ENCODE measurements at regions not wholly inside any gene's neighbourhood (a gene's known extent, or its start where the extent isn't known, plus 50 kb on each side); places are given as distances from the start of the nearest gene placed in this dataset.

DNA sequence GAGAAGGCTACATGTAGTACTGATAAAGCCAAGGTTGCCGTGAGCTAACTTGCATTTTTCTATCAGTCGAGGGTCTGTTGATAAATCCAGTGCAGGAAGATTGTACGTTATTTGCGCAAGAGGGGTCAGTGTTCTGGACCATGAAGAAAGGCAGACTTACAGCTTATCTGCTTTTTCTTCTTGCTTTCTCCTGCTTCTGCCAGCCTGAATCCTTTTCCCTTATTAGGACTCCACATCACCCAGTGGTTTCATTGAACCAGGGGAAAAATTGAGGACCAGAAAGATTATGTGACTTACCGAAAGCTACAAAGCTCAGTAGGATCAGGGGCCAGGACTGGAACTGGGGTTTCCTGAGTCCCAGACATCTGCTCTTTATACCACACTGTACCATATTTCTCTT, 534.6 kb upstream of the BRINP1 start:
- no peak for DNase-seq (ENCODE audit: low spot score in 2 of 2)
- H3K27me3 ChIP-seq: no peaks in the 10 kb centered on the region
- no peak overlapping the region for H3K4me3 ChIP-seq
- intact Hi-C loops (cut with DNase I): no loop called here
- no peaks in the 10 kb centered on the region for H3K4me1 ChIP-seq
- no peak for TF ChIP-seq CTCF (IDR thresholded peaks at IDR 0.05)
- no peak overlapping the region for H3K27ac ChIP-seq
- no peaks in the 10 kb centered on the region for H3K36me3 ChIP-seq
- no peaks in the 10 kb centered on the region for H3K9me3 ChIP-seq

GRCh38 chr9:119902611-119903010, 533.4 kb upstream of the BRINP1 start:
- no peak overlapping the region for H3K27ac ChIP-seq
- H3K36me3 ChIP-seq: no peaks in the 10 kb centered on the region
- no peaks in the 10 kb centered on the region for H3K4me1 ChIP-seq
- H3K4me3 ChIP-seq: no peak overlapping the region
- H3K27me3 ChIP-seq: no peaks in the 10 kb centered on the region
- no peaks in the 10 kb centered on the region for H3K9me3 ChIP-seq
- TF ChIP-seq CTCF (IDR thresholded peaks at IDR 0.05): no peak
- no peak for DNase-seq (ENCODE audit: low spot score in 2 of 2)
- intact Hi-C loops (cut with DNase I): no loop called here

DNA sequence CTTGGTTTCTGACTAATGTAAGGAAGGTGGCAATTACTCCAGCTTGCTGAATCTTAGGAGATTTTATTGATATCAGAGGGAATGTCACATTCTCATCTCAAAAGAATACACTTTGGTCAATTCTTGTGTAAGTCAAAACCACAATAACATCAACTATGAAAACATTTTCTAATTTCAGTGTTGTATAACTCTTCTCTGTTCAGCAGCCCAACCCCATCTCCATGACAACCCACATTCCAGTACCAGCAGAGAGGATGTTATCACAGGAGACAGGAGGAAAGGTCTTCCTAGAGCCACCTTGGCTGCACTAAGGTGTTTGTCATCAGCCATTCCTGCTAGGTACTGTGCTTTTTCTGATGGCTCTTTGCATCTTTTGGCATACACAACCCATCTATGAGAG, 529.1 kb upstream of the BRINP1 start:
- no peak overlapping the region for H3K27ac ChIP-seq
- no peak for DNase-seq (ENCODE audit: low spot score in 2 of 2)

DNA sequence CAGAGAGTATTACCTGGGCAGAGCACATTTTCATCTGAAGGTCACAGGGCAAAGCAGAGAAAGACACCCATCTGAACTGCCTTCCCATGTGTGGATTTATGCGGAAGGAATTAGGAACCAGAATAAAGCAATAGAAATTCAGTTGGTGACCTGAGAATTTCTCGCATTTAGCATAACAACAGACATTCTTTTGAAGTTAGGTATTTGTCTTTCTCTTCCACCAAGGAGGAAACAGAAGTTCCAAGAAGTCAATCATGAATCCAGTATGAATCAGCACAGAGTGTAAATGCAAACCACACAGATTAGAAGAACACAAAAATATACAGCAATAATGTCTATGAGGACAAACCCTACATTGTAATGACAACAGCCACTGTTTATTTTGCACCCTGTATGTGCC, 515.2 kb upstream of the BRINP1 start:
- no peak for DNase-seq (ENCODE audit: low spot score in 2 of 2)
- intact Hi-C loops (cut with DNase I): no loop called here
- Histone ChIP-seq H3K4me3 (no peak overlapping the region), H3K9me3 (no peaks in the 10 kb centered on the region), H3K36me3 (no peaks in the 10 kb centered on the region), H3K27me3 (no peaks in the 10 kb centered on the region), H3K27ac (no peak overlapping the region), H3K4me1 (no peaks in the 10 kb centered on the region)
- no peak for TF ChIP-seq CTCF (IDR thresholded peaks at IDR 0.05)

More for the DNA sequence above, 529.1 kb upstream of the BRINP1 start:
- no peaks in the 10 kb centered on the region for H3K4me1 ChIP-seq
- no peaks in the 10 kb centered on the region for H3K27me3 ChIP-seq
- intact Hi-C loops (cut with DNase I): no loop called here
- H3K9me3 ChIP-seq: no peaks in the 10 kb centered on the region
- no peak overlapping the region for H3K4me3 ChIP-seq
- no peaks in the 10 kb centered on the region for H3K36me3 ChIP-seq
- TF ChIP-seq CTCF (IDR thresholded peaks at IDR 0.05): no peak

DNA sequence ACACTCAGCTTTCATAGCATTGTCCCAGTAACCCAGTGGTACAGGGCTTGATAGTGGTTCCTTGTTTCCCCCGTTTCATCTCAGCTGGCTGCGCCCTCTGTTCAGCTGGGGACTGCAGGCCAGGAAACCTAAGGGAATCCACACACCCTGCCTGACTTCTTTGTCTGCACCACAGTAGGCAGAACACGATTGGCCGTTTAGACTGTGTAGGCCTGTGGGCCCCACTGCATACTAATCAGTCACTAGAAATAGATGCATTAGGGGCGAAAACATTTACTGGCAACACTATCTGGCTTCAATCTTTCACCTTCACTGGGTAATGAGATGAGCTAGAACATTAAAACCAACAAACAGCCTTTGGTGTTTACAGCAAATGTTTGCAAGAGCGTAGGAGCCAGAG, 512.7 kb upstream of the BRINP1 start:
- H3K36me3 ChIP-seq: no peaks in the 10 kb centered on the region
- no peak overlapping the region for H3K4me3 ChIP-seq
- no peaks in the 10 kb centered on the region for H3K4me1 ChIP-seq
- no peak for TF ChIP-seq CTCF (IDR thresholded peaks at IDR 0.05)
- DNase-seq (ENCODE audit: low spot score in 2 of 2): no peak
- no peak overlapping the region for H3K27ac ChIP-seq
- intact Hi-C loops (cut with DNase I): no loop called here
- no peaks in the 10 kb centered on the region for H3K27me3 ChIP-seq
- no peaks in the 10 kb centered on the region for H3K9me3 ChIP-seq

DNA sequence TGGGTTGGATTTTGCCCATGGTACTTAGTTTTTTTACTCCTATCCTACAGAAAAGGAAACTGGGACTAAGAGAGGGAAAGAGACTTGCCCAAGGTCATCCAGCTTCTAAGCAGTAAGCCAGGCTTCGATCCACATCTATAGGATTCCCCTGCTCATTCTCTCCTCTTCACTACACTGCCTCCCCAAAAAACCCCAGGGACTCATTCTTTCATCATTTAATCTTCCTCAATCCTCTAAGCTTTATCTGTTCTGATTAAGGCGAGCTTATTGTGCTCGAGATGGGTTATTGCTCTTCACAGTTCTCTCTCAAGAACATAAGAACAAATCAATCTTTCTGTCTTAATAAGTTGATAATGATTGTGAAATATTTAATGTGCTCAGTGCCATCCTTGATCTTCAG, 511.1 kb upstream of the BRINP1 start:
- H3K27me3 ChIP-seq: no peaks in the 10 kb centered on the region
- H3K27ac ChIP-seq: no peak overlapping the region
- intact Hi-C loops (cut with DNase I): no loop called here
- no peaks in the 10 kb centered on the region for H3K36me3 ChIP-seq
- no peak for DNase-seq (ENCODE audit: low spot score in 2 of 2)
- no peaks in the 10 kb centered on the region for H3K9me3 ChIP-seq
- H3K4me3 ChIP-seq: no peak overlapping the region
- no peak for TF ChIP-seq CTCF (IDR thresholded peaks at IDR 0.05)
- H3K4me1 ChIP-seq: no peaks in the 10 kb centered on the region

Measured in ascending aorta (tissue), 2 donors.